ENCODE measurements at regions not wholly inside any gene's neighbourhood (a gene's known extent, or its start where the extent isn't known, plus 50 kb on each side); places are given as distances from the start of the nearest gene placed in this dataset.

DNA sequence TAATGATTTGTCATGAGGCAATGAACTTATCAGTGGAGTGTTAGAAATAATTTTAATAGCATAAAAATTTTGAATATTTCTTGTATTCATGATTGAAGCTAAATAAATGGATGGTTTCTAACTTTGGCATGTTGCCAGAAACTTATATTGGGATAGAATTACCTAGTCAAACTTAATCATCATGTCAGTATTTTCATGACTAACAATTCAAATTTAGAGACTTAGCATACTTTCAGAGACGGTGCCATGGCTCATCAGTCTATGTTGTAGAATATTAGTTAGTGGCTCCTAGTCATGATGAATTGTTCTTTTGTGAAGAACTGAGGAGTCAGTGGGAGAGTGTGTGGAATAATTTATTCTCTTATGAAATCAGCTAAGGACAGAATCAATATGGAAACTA, 599.6 kb upstream of the POT1 start:
- TF ChIP-seq, protein P1, sequence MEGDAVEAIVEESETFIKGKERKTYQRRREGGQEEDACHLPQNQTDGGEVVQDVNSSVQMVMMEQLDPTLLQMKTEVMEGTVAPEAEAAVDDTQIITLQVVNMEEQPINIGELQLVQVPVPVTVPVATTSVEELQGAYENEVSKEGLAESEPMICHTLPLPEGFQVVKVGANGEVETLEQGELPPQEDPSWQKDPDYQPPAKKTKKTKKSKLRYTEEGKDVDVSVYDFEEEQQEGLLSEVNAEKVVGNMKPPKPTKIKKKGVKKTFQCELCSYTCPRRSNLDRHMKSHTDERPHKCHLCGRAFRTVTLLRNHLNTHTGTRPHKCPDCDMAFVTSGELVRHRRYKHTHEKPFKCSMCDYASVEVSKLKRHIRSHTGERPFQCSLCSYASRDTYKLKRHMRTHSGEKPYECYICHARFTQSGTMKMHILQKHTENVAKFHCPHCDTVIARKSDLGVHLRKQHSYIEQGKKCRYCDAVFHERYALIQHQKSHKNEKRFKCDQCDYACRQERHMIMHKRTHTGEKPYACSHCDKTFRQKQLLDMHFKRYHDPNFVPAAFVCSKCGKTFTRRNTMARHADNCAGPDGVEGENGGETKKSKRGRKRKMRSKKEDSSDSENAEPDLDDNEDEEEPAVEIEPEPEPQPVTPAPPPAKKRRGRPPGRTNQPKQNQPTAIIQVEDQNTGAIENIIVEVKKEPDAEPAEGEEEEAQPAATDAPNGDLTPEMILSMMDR (conservative IDR thresholded peaks at IDR 0.05 in 1 of 2, IDR thresholded peaks at IDR 0.05 in 1 of 2; ENCODE audit: low read depth in 1 of 2, low read length in 2 of 2): no peak
- TF ChIP-seq EZH2 (IDR thresholded peaks at IDR 0.05; ENCODE audit: low read length, missing control alignments): no peak

Measured in fibroblast of lung (primary cell).